Activated CD8-positive, alpha-beta T cell treated with anti-CD3 and anti-CD28 coated beads, Interleukin-2, amount 10 ng/mL, durations not matched to agents 7 days and 5 days (primary cell): ENCODE measurements at regions not wholly inside any gene's neighbourhood (a gene's known extent, or its start where the extent isn't known, plus 50 kb on each side); places are given as distances from the start of the nearest gene placed in this dataset.
"Not testable (repeated sequence)": the region's sequence is repeated elsewhere in the genome, so short reads cannot be mapped to it uniquely, and the experiment has no call there.

Source experiments
- ATAC-seq: fragments of 150-1000 bp; cut with Tn5 transposase; one replicate; pipeline ENCODE4 v1.10.0; 2021; ENCODE audit warnings: moderate library complexity
- CTCF ChIA-PET: fragments of 350-600 bp; sonication (Branson Sonifier 250); formaldehyde crosslinking; loops from one replicate; lab custom pipeline; 2021; ENCODE audit warnings: antibody characterized with exemption; lab: Charles Lee
- POLR2A ChIA-PET: fragments of 350-600 bp; sonication (Branson Sonifier 250); formaldehyde crosslinking; loops from one replicate; lab custom pipeline; 2021; ENCODE audit warnings: antibody characterized with exemption; lab: Charles Lee
- DNase-seq: peaks from one replicate; pipeline ENCODE4 v3.0.0-alpha.2; 2020
- H3K27ac Mint-ChIP-seq: one replicate; pipeline ENCODE4 v1.8.0; 2021; ENCODE audit warnings: mild to moderate bottlenecking, mixed read lengths
- H3K27me3 Mint-ChIP-seq: one replicate; pipeline ENCODE4 v1.8.0; 2021; ENCODE audit warnings: low read depth, mixed read lengths
- H3K36me3 Mint-ChIP-seq: one replicate; pipeline ENCODE4 v1.8.0; 2021; ENCODE audit warnings: low read depth, mixed read lengths
- H3K4me1 Mint-ChIP-seq: one replicate; pipeline ENCODE4 v1.8.0; 2021; ENCODE audit warnings: low read depth, mixed read lengths
- H3K4me3 Mint-ChIP-seq: one replicate; pipeline ENCODE4 v1.8.0; 2021; ENCODE audit warnings: mild to moderate bottlenecking, mixed read lengths
- H3K9me3 Mint-ChIP-seq: one replicate; pipeline ENCODE4 v1.8.0; 2022; ENCODE audit warnings: mixed read lengths; ENCODE audit not compliant: insufficient read depth

- Mint-ChIP-seq H3K36me3 (peaks cover 2% of the 10 kb centered on the region), H3K4me1 (peaks cover 63% of the 10 kb centered on the region), H3K27me3 (no peaks in the 10 kb centered on the region), H3K27ac (peak overlapping the region; percentile 58), H3K4me3 (no peak overlapping the region), H3K9me3 (no peaks in the 10 kb centered on the region)
- no peak for DNase-seq
- POLR2A ChIA-PET: interaction anchor here (1.1 kb wide), 1 partner anchor 73 kb away, joined by 3 read pairs; no protein-coding TSS in a partner anchor
- CTCF ChIA-PET: interaction anchor here (1.0 to 1.6 kb wide), 5 partner anchors 24 to 201 kb away, joined by 3 to 4 read pairs (median 3); no protein-coding TSS in a partner anchor
- no peak for ATAC-seq
Observed at GRCh38 chr1:234769284-234769985, 159.5 kb upstream of the IRF2BP2 start.

GRCh38 chr1:234768569-234769283, 158.7 kb upstream of the IRF2BP2 start:
- H3K27me3 Mint-ChIP-seq: no peaks in the 10 kb centered on the region
- ChIA-PET CTCF (interaction anchor here (1.1 to 1.9 kb wide), 7 partner anchors 10 to 315 kb away, joined by 3 to 9 read pairs (median 4); no protein-coding TSS in a partner anchor), POLR2A (interaction anchor here (1.1 to 2.3 kb wide), 3 partner anchors 9 to 157 kb away, joined by 3 to 14 read pairs (median 5); no protein-coding TSS in a partner anchor)
- H3K4me1 Mint-ChIP-seq: peaks cover 68% of the 10 kb centered on the region
- H3K9me3 Mint-ChIP-seq: no peaks in the 10 kb centered on the region
- peak overlapping the region; percentile 55 for H3K27ac Mint-ChIP-seq
- DNase-seq (peak; percentile 38), ATAC-seq (no peak)
- peaks cover 2% of the 10 kb centered on the region for H3K36me3 Mint-ChIP-seq
- H3K4me3 Mint-ChIP-seq: no peak overlapping the region

GRCh38 chr1:234768171-234768568, 158.2 kb upstream of the IRF2BP2 start:
- H3K4me1 Mint-ChIP-seq: peaks cover 72% of the 10 kb centered on the region
- POLR2A ChIA-PET: interaction anchor here (1.3 to 2.3 kb wide), 2 partner anchors 10 to 156 kb away, joined by 5 to 14 read pairs; no protein-coding TSS in a partner anchor
- ATAC-seq: no peak

DNA sequence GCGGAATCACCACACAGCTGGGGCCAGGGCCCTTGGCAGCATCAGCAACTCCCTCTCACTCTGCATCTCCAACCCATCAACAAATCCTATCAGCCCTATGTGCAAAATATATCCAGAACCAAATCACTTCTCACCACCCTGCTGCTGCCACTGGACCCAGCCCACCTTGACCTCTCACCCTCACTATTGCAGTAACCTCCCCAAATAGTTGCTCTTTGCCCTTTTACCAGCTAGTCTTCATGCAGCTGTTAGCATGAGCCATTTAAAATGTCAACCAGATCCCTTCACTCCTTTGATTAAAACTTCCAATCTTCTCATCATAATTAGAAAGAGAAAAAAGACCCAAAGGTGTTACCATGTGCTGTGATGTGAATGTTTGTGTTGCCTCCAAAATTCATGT, 155.7 kb upstream of the IRF2BP2 start:
- H3K27me3 Mint-ChIP-seq: no peaks in the 10 kb centered on the region
- no peak overlapping the region for H3K4me3 Mint-ChIP-seq
- no peaks in the 10 kb centered on the region for H3K36me3 Mint-ChIP-seq
- no peak for DNase-seq
- H3K4me1 Mint-ChIP-seq: peaks cover 50% of the 10 kb centered on the region
- no peaks in the 10 kb centered on the region for H3K9me3 Mint-ChIP-seq
- no peak for ATAC-seq
- ChIA-PET CTCF (no interaction called here), POLR2A (interaction anchor here (0.6 kb wide), 2 partner anchors 197 to 208 kb away, joined by 3 read pairs; no protein-coding TSS in a partner anchor)
- H3K27ac Mint-ChIP-seq: no peak overlapping the region

More at GRCh38 chr1:234768171-234768568, 158.2 kb upstream of the IRF2BP2 start:
- no peaks in the 10 kb centered on the region for H3K9me3 Mint-ChIP-seq
- peaks cover 2% of the 10 kb centered on the region for H3K36me3 Mint-ChIP-seq
- no peak for DNase-seq
- CTCF ChIA-PET: interaction anchor here (1.0 to 1.9 kb wide), 8 partner anchors 10 to 316 kb away, joined by 3 to 9 read pairs (median 4); no protein-coding TSS in a partner anchor
- H3K27ac Mint-ChIP-seq: peak overlapping the region; percentile 11
- no peaks in the 10 kb centered on the region for H3K27me3 Mint-ChIP-seq
- H3K4me3 Mint-ChIP-seq: no peak overlapping the region

- Mint-ChIP-seq H3K27me3 (no peaks in the 10 kb centered on the region), H3K36me3 (no peaks in the 10 kb centered on the region), H3K4me3 (no peak overlapping the region), H3K4me1 (peaks cover 50% of the 10 kb centered on the region), H3K27ac (no peak overlapping the region), H3K9me3 (no peaks in the 10 kb centered on the region)
- POLR2A ChIA-PET: no interaction called here
- CTCF ChIA-PET: no interaction called here
- no peak for ATAC-seq
- DNase-seq: no peak
Observed at GRCh38 chr1:234765181-234765580, 155.2 kb upstream of the IRF2BP2 start.

DNA sequence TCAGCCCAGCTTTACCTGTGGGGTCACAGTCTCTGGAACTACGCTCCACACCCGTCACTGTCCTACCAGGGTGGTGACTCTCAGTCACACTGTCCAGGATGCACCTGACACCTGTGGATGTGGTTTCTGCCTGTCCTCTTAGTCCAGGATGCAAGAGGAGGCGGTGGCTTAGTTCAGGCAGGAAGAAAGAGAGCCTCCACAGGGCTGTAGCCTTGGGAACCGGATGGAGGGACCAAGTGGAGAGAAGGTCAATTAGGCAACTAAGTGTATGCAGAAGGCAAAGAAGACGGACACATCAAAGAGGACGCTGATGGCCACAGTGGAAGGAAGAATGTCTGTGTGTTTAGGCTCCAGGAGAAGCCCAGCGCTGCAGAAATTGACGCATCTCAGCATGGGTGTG, 153.9 kb upstream of the IRF2BP2 start:
- H3K27ac Mint-ChIP-seq: no peak overlapping the region
- ChIA-PET POLR2A (interaction anchor here (0.5 to 1.4 kb wide), 2 partner anchors 40 to 248 kb away, joined by 3 to 4 read pairs; no protein-coding TSS in a partner anchor), CTCF (no interaction called here)
- no peaks in the 10 kb centered on the region for H3K27me3 Mint-ChIP-seq
- peaks cover 50% of the 10 kb centered on the region for H3K4me1 Mint-ChIP-seq
- H3K9me3 Mint-ChIP-seq: no peaks in the 10 kb centered on the region
- H3K4me3 Mint-ChIP-seq: no peak overlapping the region
- no peak for DNase-seq
- H3K36me3 Mint-ChIP-seq: no peaks in the 10 kb centered on the region
- ATAC-seq: no peak

- POLR2A ChIA-PET: interaction anchor here (0.5 to 1.4 kb wide), 2 partner anchors 39 to 248 kb away, joined by 3 to 4 read pairs; no protein-coding TSS in a partner anchor
- no peaks in the 10 kb centered on the region for H3K36me3 Mint-ChIP-seq
- CTCF ChIA-PET: interaction anchor here (0.9 kb wide), 1 partner anchor 166 kb away, joined by 3 read pairs; no protein-coding TSS in a partner anchor
- no peak for DNase-seq
- H3K4me3 Mint-ChIP-seq: no peak overlapping the region
- no peak for ATAC-seq
- no peaks in the 10 kb centered on the region for H3K27me3 Mint-ChIP-seq
- peaks cover 48% of the 10 kb centered on the region for H3K4me1 Mint-ChIP-seq
- no peaks in the 10 kb centered on the region for H3K9me3 Mint-ChIP-seq
- no peak overlapping the region for H3K27ac Mint-ChIP-seq
Observed at GRCh38 chr1:234763367-234763766, 153.4 kb upstream of the IRF2BP2 start.

DNA sequence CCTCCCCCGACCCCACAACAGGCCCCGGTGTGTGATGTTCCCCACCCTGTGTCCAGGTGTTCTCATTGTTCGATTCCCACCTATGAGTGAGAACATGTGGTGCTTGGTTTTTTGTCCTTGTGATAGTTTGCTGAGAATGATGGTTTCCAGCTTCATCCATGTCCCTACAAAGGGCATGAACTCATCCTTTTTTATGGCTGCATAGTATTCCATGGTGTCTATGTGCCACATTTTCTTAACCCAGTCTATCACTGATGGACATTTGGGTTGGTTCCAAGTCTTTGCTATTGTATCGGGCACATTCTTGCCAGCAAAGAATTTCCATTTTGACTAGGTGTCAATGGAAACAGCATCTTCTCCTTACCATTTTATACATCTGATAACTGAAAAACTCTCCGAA, 152.1 kb upstream of the IRF2BP2 start:
- H3K4me1 Mint-ChIP-seq: peaks cover 42% of the 10 kb centered on the region
- H3K9me3 Mint-ChIP-seq, ATAC-seq, DNase-seq, H3K27me3 Mint-ChIP-seq, H3K36me3 Mint-ChIP-seq, POLR2A ChIA-PET, H3K4me3 Mint-ChIP-seq, H3K27ac Mint-ChIP-seq: not testable (repeated sequence)
- CTCF ChIA-PET: interaction anchor here (0.6 kb wide), 1 partner anchor 9 kb away, joined by 3 read pairs; no protein-coding TSS in a partner anchor

GRCh38 chr1:234760303-234760723, 150.3 kb upstream of the IRF2BP2 start:
- peaks cover 2% of the 10 kb centered on the region for H3K27me3 Mint-ChIP-seq
- no peak for DNase-seq
- peaks cover 52% of the 10 kb centered on the region for H3K4me1 Mint-ChIP-seq
- H3K27ac Mint-ChIP-seq: no peak overlapping the region
- no peaks in the 10 kb centered on the region for H3K36me3 Mint-ChIP-seq
- POLR2A ChIA-PET: interaction anchor here (0.9 kb wide), 1 partner anchor 151 kb away, joined by 3 read pairs; no protein-coding TSS in a partner anchor
- no peaks in the 10 kb centered on the region for H3K9me3 Mint-ChIP-seq
- H3K4me3 Mint-ChIP-seq: no peak overlapping the region
- no peak for ATAC-seq
- CTCF ChIA-PET: interaction anchor here (1.2 to 1.7 kb wide), 3 partner anchors 30 to 333 kb away, joined by 3 to 5 read pairs (median 3); no protein-coding TSS in a partner anchor

GRCh38 chr1:234759888-234760287, 149.9 kb upstream of the IRF2BP2 start:
- Mint-ChIP-seq H3K27ac (no peak overlapping the region), H3K27me3 (peaks cover 2% of the 10 kb centered on the region), H3K9me3 (no peaks in the 10 kb centered on the region), H3K4me3 (no peak overlapping the region), H3K36me3 (no peaks in the 10 kb centered on the region), H3K4me1 (peaks cover 52% of the 10 kb centered on the region)
- ATAC-seq: no peak
- DNase-seq: no peak
- ChIA-PET CTCF (interaction anchor here (1.2 to 1.7 kb wide), 3 partner anchors 29 to 333 kb away, joined by 3 to 5 read pairs (median 3); no protein-coding TSS in a partner anchor), POLR2A (interaction anchor here (0.9 kb wide), 1 partner anchor 151 kb away, joined by 3 read pairs; no protein-coding TSS in a partner anchor)

- ChIA-PET POLR2A (interaction anchor here (1.0 to 1.2 kb wide), 3 partner anchors 33 to 147 kb away, joined by 3 read pairs; no protein-coding TSS in a partner anchor), CTCF (interaction anchor here (1.2 to 1.7 kb wide), 3 partner anchors 9 to 102 kb away, joined by 3 to 8 read pairs (median 3); no protein-coding TSS in a partner anchor)
- peak; percentile 76 for DNase-seq
- Mint-ChIP-seq H3K4me1 (peaks cover 46% of the 10 kb centered on the region), H3K4me3 (no peak overlapping the region), H3K27me3 (peaks cover 2% of the 10 kb centered on the region), H3K36me3 (no peaks in the 10 kb centered on the region), H3K27ac (peak overlapping the region; percentile 68), H3K9me3 (no peaks in the 10 kb centered on the region)
- ATAC-seq: peak; percentile 80
Observed at GRCh38 chr1:234758851-234759250, 148.9 kb upstream of the IRF2BP2 start.
